AG09309 (cell line): ENCODE measurements at regions not wholly inside any gene's neighbourhood (a gene's known extent, or its start where the extent isn't known, plus 50 kb on each side); places are given as distances from the start of the nearest gene placed in this dataset.

Source experiments
- DNase-seq: peaks from one replicate; pipeline ENCODE4 v3.0.0-alpha.2; 2010; ENCODE audit warnings: low read depth
- H3K4me3 ChIP-seq: 2 replicates; pipeline ENCODE4 v1.5.1; 2011; ENCODE audit warnings: mild to moderate bottlenecking, low read depth, low read length, moderate library complexity; ENCODE audit not compliant: control insufficient read depth
- TF ChIP-seq, protein P1 (sequence below): IDR thresholded peaks from 2 replicates; pipeline ENCODE4 v1.5.1; 2011; ENCODE audit warnings: mild to moderate bottlenecking, low read depth, low read length, inconsistent platforms; ENCODE audit not compliant: insufficient read depth, control insufficient read depth; ENCODE audit errors: missing control alignments

DNA sequence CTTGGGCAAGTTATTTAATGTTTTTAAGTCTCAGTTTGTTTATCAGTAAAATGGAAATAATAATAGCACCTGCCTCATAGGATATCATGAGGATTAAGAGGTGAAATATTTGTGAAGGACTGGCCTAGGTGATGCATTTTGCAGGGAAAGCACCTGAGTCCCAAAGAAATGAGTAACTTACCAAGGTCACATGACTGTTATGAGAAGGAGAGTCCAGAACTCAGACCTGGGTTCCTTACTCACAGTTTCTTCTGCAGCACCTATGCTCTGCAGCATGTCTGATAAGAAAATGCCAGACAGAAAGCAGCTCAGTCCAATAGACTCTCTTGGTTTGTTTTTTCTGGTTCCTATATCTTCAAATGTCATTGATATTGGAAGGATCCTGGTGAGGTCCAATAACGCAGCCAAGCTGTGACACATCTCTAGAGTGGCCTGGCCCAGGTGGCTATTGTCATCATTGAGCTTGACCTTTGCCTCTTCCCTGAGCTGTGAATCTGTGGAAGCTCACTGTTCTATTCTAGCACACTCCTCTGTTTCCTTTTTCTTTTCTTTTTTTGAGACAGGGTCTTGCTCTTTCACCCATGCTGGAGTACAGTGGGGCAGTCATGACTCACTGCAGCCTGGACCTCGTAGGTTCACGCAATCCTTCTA lies 174.7 kb upstream of the NAV2 start:
- TF ChIP-seq, protein P1, sequence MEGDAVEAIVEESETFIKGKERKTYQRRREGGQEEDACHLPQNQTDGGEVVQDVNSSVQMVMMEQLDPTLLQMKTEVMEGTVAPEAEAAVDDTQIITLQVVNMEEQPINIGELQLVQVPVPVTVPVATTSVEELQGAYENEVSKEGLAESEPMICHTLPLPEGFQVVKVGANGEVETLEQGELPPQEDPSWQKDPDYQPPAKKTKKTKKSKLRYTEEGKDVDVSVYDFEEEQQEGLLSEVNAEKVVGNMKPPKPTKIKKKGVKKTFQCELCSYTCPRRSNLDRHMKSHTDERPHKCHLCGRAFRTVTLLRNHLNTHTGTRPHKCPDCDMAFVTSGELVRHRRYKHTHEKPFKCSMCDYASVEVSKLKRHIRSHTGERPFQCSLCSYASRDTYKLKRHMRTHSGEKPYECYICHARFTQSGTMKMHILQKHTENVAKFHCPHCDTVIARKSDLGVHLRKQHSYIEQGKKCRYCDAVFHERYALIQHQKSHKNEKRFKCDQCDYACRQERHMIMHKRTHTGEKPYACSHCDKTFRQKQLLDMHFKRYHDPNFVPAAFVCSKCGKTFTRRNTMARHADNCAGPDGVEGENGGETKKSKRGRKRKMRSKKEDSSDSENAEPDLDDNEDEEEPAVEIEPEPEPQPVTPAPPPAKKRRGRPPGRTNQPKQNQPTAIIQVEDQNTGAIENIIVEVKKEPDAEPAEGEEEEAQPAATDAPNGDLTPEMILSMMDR, result no peak
- no peak for DNase-seq
- H3K4me3 ChIP-seq, result no peak overlapping the region

DNA sequence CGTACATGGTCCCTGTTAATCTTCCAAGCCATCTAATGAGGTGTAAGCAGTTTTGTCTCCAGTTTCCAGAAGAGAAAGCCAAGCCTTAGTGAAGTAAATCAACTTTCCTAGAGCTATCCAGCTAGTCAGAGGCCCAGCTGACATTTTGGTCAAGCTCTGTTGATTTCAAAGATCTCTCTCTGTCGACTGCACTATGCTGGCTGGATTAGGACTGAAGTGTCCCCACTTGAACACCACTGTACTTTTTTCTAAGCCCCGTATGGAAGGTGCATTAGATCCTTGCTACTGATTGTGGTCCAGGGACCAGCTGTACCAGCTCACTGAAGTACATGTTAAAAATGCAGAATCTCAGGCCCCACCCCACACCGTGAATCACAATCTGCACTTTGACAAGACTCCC lies 176.5 kb upstream of the NAV2 start:
- no peak for DNase-seq
- H3K4me3 ChIP-seq, result no peak overlapping the region
- TF ChIP-seq, protein P1, result no peak

DNA sequence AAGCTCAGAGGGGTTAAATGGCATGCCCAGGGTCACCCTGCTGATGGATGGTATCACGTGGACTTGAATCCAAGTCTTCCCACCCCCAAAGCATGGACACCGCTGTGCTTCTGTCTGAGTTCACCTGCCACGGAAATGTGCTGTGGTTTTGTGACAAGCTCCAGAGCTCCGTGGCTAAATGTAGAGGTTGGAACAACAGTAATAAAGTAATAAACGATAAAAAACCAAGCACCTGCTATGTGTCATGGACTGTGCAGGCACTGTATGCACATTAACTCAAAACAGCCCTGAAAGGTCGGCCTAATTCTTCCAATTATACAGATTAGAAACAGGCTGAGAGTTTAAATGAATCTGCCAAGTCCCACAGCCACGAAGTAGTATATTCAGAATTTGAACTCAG lies 182.1 kb upstream of the NAV2 start:
- no peak for DNase-seq
- H3K4me3 ChIP-seq, result no peak overlapping the region
- TF ChIP-seq, protein P1, result no peak

DNA sequence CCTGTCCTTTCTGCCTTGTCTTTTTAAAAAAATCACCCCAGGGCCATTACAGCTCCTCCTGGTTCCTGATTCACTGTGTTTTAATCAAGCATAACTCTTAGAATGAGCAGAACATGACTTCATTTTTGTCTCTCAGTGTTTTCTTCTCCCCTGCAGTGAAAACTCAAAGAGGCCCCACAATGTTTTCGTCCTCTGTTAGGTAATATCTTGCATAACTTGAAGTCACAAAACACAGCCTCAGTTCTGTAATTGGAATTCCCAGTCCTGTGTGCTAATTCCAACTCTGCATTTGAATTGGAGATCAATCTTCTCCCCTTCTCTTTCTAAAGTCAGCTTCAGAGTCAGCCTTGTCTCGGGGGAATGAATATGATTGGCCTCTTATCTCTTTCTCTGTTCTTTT lies 186.5 kb upstream of the NAV2 start:
- no peak for DNase-seq
- TF ChIP-seq, protein P1, result no peak
- no peak overlapping the region for H3K4me3 ChIP-seq

DNA sequence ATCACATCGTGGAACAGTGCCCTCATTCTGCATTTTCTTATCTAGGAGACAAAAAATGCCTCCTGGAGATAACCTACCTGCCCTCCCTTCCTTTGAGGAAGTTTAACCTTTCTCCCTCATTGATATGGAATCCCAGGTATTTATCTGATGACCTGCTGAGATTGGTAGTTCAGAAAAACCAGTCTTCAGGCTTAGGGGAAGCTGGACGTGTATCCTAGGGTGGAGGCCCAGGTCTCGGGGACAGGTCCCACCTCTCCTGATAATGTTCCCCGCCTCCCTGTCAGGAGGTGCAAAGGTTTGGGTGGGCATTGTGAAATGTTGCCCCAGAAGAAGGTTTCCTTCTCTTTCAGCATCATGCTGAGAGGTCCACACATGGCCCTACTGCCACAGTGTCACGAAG lies 186.9 kb upstream of the NAV2 start:
- H3K4me3 ChIP-seq, result no peak overlapping the region
- DNase-seq, result no peak
- TF ChIP-seq, protein P1, result no peak

DNA sequence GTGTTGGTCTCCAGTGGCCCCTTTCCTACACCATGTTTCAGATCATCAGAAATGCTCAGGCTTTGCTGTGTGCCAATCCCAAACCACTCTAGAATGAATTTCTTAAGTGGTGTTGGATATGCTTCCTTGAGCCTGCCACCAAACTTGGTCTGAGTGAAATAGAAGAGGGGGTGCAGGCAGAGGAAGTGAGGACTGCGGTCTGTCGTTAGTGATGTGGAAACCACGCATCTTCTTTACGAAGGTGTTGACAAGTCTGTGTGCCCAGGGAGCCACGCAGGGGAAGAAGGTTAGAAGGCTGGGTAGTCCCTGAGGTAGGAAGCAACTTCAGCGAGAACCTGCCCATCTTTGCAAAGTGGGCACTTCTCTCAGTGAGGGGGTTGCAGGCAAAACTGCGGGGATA lies 187.4 kb upstream of the NAV2 start:
- no peak overlapping the region for H3K4me3 ChIP-seq
- TF ChIP-seq, protein P1, result no peak
- DNase-seq, result no peak
